ENCODE measurements at regions not wholly inside any gene's neighbourhood (a gene's known extent, or its start where the extent isn't known, plus 50 kb on each side); places are given as distances from the start of the nearest gene placed in this dataset.

GRCh38 chr18:45449418-45450227, 165.7 kb upstream of the SLC14A2 start:
- Histone ChIP-seq H3K36me3 (no peaks in the 10 kb centered on the region), H3K4me3 (ENCODE audit: low read depth, low read length) (no peak overlapping the region), H3K27me3 (ENCODE audit: insufficient read depth, low read depth, severe bottlenecking) (peaks cover 84% of the 10 kb centered on the region), H3K9me3 (ENCODE audit: severe bottlenecking) (no peaks in the 10 kb centered on the region), H3K27ac (no peak overlapping the region)
- no peak for TF ChIP-seq CTCF (IDR thresholded peaks at IDR 0.05; ENCODE audit: low read depth, low read length)
- DNase-seq = no peak

GRCh38 chr18:45456090-45457021, 158.9 kb upstream of the SLC14A2 start:
- no peak for TF ChIP-seq CTCF (IDR thresholded peaks at IDR 0.05; ENCODE audit: low read depth, low read length)
- Histone ChIP-seq H3K27ac (no peak overlapping the region), H3K36me3 (no peaks in the 10 kb centered on the region), H3K9me3 (ENCODE audit: severe bottlenecking) (peaks cover 5% of the 10 kb centered on the region), H3K4me3 (ENCODE audit: low read depth, low read length) (no peak overlapping the region), H3K27me3 (ENCODE audit: insufficient read depth, low read depth, severe bottlenecking) (peaks cover 78% of the 10 kb centered on the region)
- DNase-seq = no peak

- no peak for DNase-seq
- no peak for TF ChIP-seq CTCF (IDR thresholded peaks at IDR 0.05; ENCODE audit: low read depth, low read length)
- peaks cover 5% of the 10 kb centered on the region for H3K9me3 ChIP-seq (ENCODE audit: severe bottlenecking)
Measured at GRCh38 chr18:45458033-45458432, 157.2 kb upstream of the SLC14A2 start.

GRCh38 chr18:45462179-45462578, 153.1 kb upstream of the SLC14A2 start:
- DNase-seq = no peak
- TF ChIP-seq CTCF (IDR thresholded peaks at IDR 0.05; ENCODE audit: low read depth, low read length) = no peak
- Histone ChIP-seq H3K4me3 (ENCODE audit: low read depth, low read length) (no peak overlapping the region), H3K27me3 (ENCODE audit: insufficient read depth, low read depth, severe bottlenecking) (peaks cover 96% of the 10 kb centered on the region), H3K27ac (no peak overlapping the region), H3K36me3 (no peaks in the 10 kb centered on the region), H3K9me3 (ENCODE audit: severe bottlenecking) (no peaks in the 10 kb centered on the region)

More at GRCh38 chr18:45458033-45458432, 157.2 kb upstream of the SLC14A2 start:
- peaks cover 76% of the 10 kb centered on the region for H3K27me3 ChIP-seq (ENCODE audit: insufficient read depth, low read depth, severe bottlenecking)
- H3K27ac ChIP-seq = no peak overlapping the region
- H3K36me3 ChIP-seq = no peaks in the 10 kb centered on the region
- H3K4me3 ChIP-seq (ENCODE audit: low read depth, low read length) = no peak overlapping the region

GRCh38 chr18:45463451-45463850, 151.8 kb upstream of the SLC14A2 start:
- peaks cover 98% of the 10 kb centered on the region for H3K27me3 ChIP-seq (ENCODE audit: insufficient read depth, low read depth, severe bottlenecking)

More at GRCh38 chr18:45463451-45463850, 151.8 kb upstream of the SLC14A2 start:
- Histone ChIP-seq H3K36me3 (no peaks in the 10 kb centered on the region), H3K27ac (no peak overlapping the region), H3K4me3 (ENCODE audit: low read depth, low read length) (no peak overlapping the region), H3K9me3 (ENCODE audit: severe bottlenecking) (no peaks in the 10 kb centered on the region)
- no peak for DNase-seq
- TF ChIP-seq CTCF (IDR thresholded peaks at IDR 0.05; ENCODE audit: low read depth, low read length) = no peak

Data from WERI-Rb-1 (cell line).